NCI-H2081 (cell line): ENCODE measurements at regions not wholly inside any gene's neighbourhood (a gene's known extent, or its start where the extent isn't known, plus 50 kb on each side); places are given as distances from the start of the nearest gene placed in this dataset.
"Not testable (repeated sequence)": the region's sequence is repeated elsewhere in the genome, so short reads cannot be mapped to it uniquely, and the experiment has no call there.

Experiments
- DNase-seq, 2 experiments: peaks; one replicate each; lab custom pipeline; 2025; lab: John Stamatoyannopoulos, UW

- peak in 1 of 2 experiments; percentile 50 for DNase-seq
These were observed 1076.4 kb downstream of the HACE1 start for GRCh38 chr6:103783329-103783728.

GRCh38 chr6:103769431-103769830, 1090.3 kb downstream of the HACE1 start:
- DNase-seq = no peak

GRCh38 chr6:103750603-103751002, 1109.1 kb downstream of the HACE1 start:
- no peak for DNase-seq

- no peak for DNase-seq
These were observed 1125.7 kb downstream of the HACE1 start for GRCh38 chr6:103734016-103734415.

- DNase-seq = no peak
These were observed 1130.1 kb downstream of the HACE1 start for GRCh38 chr6:103729658-103730057.

- no peak for DNase-seq
These were observed 1136.0 kb downstream of the HACE1 start for GRCh38 chr6:103723438-103724322.

- DNase-seq = no peak
These were observed 1137.0 kb downstream of the HACE1 start for GRCh38 chr6:103722683-103723082.

- DNase-seq = no peak
These were observed 1137.8 kb downstream of the HACE1 start for GRCh38 chr6:103721923-103722322.

GRCh38 chr6:103720393-103720792, 1139.3 kb downstream of the HACE1 start:
- DNase-seq = no peak

GRCh38 chr6:103719545-103719944, 1140.2 kb downstream of the HACE1 start:
- DNase-seq = no peak

- DNase-seq = no peak
These were observed 1144.5 kb downstream of the HACE1 start for GRCh38 chr6:103715269-103715668.

GRCh38 chr6:103709236-103709635, 1150.5 kb downstream of the HACE1 start:
- DNase-seq = not testable (repeated sequence)

GRCh38 chr6:103707596-103708325, 1152.0 kb downstream of the HACE1 start:
- no peak for DNase-seq

GRCh38 chr6:103699769-103700168, 1160.0 kb downstream of the HACE1 start:
- DNase-seq = no peak

GRCh38 chr6:103687430-103687829, 1172.3 kb downstream of the HACE1 start:
- DNase-seq = no peak

- no peak for DNase-seq
These were observed 1179.6 kb downstream of the HACE1 start for GRCh38 chr6:103680116-103680515.

GRCh38 chr6:103677290-103677689, 1182.4 kb downstream of the HACE1 start:
- DNase-seq = no peak

GRCh38 chr6:103675807-103676406, 1183.8 kb downstream of the HACE1 start:
- DNase-seq = no peak

- DNase-seq = no peak
These were observed 1184.9 kb downstream of the HACE1 start for GRCh38 chr6:103674790-103675189.

GRCh38 chr6:103672169-103672568, 1187.5 kb downstream of the HACE1 start:
- no peak for DNase-seq

GRCh38 chr6:103629613-103630012, 1230.1 kb downstream of the HACE1 start:
- no peak for DNase-seq

- DNase-seq = no peak
These were observed 1242.1 kb downstream of the HACE1 start for GRCh38 chr6:103617642-103618041.

GRCh38 chr6:103587722-103588121, 1272.0 kb downstream of the HACE1 start:
- no peak for DNase-seq
